HuH-7 (cell line): ENCODE measurements at regions not wholly inside any gene's neighbourhood (a gene's known extent, or its start where the extent isn't known, plus 50 kb on each side); places are given as distances from the start of the nearest gene placed in this dataset.

Experiments used
- DNase-seq: peaks from one replicate; pipeline ENCODE4 v3.0.0; 2011; ENCODE audit warnings: low spot score

GRCh38 chr5:39505791-39506190, 81.0 kb upstream of the DAB2 start:
- DNase-seq = no peak

DNA sequence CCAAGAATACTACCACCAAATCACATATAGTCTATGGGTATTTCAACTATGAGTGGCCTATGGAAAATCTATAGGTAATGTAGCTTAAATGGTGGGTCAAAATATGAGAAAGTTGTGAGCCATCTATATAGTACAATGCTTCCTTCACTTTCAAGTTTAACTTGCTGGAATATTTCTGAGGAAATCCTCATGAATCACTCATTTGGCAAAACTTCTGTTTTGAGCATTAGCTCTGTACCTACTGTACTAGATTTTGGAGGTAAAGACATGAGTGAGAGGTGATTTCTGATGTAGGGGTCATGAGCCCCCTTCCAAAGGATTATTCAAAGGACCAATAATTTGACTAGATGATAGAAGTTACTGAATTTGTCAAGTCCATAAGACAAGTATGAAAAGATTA, 80.6 kb upstream of the DAB2 start:
- no peak for DNase-seq

DNA sequence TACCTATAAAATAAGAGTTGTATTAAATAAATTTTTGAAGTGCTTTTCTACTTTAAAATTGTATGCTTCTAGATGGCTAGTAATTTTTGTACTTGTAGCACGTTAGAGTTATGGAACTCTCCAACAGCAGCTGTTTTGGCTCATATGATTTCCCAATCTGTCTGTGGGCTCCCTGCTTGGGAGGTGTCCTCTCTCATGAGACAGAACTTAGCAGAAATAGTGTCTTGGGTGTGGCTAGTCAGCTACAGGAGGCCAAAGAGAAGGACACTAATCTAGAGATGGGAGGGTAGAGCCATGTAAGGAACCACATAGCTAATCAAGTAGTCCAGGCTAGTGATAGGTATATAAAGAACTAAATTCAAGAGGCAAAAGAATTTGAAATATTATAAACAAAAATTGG, 78.4 kb upstream of the DAB2 start:
- DNase-seq = no peak

DNA sequence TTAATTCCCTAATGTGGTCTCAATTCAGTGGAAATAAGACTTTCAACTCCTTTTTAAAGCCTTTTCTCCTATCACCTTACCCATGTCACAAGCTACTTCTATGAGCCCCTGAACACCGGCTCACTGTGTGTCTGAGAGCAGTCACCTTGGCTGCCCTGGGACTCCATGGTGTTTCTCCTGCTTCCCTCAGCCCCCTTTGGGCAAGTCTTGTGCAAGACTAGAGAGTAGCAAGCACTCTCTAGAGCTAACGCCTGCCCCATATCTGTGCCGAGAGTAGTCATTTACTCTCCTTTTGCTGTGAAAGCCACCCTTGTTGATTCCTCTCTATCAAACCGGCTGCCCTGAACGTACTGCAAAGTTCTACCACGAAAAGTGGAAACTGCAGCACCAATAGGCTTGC, 77.9 kb upstream of the DAB2 start:
- DNase-seq = no peak

GRCh38 chr5:39501397-39501796, 76.6 kb upstream of the DAB2 start:
- no peak for DNase-seq

DNA sequence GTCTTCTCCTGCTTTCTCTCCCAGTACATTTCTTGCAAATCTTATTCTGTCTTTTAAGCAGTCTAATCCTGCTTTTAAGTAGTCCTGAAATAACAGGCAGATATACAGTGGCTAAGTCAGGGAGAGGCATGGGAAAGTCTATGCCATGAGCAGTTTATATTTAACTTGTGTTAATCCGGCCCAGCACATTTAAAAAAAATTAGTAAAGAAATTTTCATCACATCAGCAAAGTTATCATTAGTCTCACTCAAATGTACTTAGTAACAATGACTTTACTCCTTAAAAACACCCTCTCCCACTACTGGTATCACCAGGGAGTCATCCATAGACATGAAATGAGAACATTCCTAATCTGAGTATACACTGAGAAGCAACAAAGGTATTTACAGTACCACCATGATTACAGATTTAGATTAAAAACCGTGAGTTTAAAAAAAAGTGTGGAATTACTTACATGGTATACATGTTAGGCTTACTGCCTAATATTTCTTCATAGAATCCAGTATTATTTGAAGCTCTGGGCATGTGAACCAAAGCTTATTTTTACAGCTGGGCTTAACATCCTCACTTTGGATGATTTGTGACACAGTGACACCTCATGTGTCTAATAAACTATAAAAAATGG, 75.9 kb upstream of the DAB2 start:
- DNase-seq = no peak

GRCh38 chr5:39498278-39498952, 73.6 kb upstream of the DAB2 start:
- DNase-seq = no peak

DNA sequence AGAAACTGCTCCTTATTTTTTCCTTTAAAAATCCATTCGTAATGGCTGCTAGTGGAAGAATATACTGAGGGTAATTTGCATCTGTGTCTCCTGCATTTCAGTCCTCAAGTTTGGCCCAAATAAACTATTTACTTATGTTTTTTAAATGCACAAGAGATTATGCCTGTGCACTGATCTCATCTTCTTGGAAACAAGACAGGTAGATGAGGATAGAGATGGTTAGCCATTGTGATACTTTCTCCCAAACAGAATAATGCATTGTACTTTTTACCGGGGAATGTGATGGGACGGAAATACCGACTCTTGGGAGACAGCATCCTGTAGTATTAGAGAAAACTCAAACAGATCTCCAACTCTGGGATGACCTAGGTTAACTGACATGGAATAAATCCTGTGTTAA, 72.5 kb upstream of the DAB2 start:
- DNase-seq = no peak

GRCh38 chr5:39495227-39495626, 70.4 kb upstream of the DAB2 start:
- no peak for DNase-seq

DNA sequence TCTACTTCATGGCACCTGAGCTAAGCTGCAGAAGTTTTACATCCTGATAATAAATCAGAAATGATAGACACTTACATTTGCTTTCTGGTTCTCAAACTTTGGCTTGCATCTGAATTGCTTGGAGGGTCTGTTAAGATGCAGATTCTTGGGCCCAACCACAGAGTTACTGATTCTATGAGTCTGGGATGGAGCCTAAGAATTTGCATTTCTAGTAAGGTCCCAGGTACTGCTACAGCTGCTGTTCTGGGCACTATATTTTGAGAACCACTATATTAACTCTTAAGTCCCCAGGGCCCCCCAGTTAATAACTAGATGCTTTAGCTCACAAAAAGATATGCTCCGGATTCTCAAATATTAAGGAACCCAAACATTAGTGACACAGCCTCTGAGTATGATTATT, 69.8 kb upstream of the DAB2 start:
- no peak for DNase-seq

GRCh38 chr5:39494107-39494510, 69.3 kb upstream of the DAB2 start:
- no peak for DNase-seq

- DNase-seq = no peak
Measured at GRCh38 chr5:39491210-39491609, 66.4 kb upstream of the DAB2 start.

DNA sequence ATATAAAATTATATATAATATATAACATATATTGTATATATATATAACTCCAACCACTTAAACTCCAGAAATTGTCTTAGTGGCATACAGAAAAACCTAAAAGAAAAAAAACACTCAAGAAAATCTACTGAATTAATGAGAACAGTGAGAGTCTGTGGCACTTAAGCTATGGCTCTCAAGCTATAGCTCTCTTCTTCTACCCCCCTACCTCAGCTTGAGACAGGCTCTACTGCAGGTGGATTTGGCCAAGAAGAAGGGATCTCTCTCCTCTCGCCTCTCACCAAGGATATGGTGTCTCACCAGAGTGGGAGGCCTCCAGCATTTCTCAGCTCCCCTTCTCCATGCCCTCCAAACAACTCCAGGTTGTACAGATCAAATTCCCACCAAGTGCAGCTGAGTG, 64.5 kb upstream of the DAB2 start:
- no peak for DNase-seq

- no peak for DNase-seq
Measured at GRCh38 chr5:39486790-39487189, 62.0 kb upstream of the DAB2 start.

- no peak for DNase-seq
Measured at GRCh38 chr5:39486361-39486760, 61.6 kb upstream of the DAB2 start.

- no peak for DNase-seq
Measured at GRCh38 chr5:39485079-39485478, 60.3 kb upstream of the DAB2 start.

GRCh38 chr5:39484673-39485072, 59.9 kb upstream of the DAB2 start:
- no peak for DNase-seq

DNA sequence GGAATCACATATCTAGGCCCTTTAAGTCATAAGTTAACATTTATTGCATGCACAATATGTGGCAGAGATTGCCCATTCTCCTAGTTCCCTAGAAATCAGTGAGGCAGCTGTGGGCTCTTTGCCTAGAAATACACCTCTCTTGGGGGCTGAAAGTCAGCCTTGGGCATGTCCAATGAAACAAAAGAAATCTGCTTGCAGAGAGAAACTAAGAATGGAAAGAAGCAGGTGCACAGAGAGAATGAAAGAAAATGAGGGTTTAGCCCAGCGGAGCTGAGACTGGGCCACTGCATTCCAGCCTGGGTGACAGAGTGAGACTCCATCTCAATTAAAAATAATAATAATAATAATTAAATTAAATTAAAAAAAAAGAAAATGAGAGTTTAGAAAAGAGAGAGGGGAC, 57.3 kb upstream of the DAB2 start:
- no peak for DNase-seq

GRCh38 chr5:39479537-39479936, 54.8 kb upstream of the DAB2 start:
- DNase-seq = no peak

DNA sequence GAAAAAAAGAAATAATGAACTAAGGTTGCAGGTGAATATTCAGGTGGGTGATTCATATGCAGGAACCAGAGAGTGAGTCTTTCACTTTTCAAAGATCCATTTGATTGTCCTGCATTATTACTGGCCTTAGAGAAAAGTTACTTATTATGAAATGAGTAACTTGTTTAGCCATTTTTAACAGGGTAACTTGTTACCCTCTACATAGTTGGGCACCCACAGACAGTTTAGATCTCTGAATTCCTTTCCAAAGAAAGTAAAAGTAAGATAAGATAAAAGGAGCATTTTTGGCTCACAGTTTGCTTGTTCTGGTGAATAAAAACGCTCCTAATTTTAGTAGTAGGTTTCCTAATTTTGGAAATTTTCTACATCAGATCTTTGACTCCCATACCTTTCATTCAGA, 54.1 kb upstream of the DAB2 start:
- DNase-seq = no peak

GRCh38 chr5:39476843-39477220, 52.1 kb upstream of the DAB2 start:
- DNase-seq = no peak

DNA sequence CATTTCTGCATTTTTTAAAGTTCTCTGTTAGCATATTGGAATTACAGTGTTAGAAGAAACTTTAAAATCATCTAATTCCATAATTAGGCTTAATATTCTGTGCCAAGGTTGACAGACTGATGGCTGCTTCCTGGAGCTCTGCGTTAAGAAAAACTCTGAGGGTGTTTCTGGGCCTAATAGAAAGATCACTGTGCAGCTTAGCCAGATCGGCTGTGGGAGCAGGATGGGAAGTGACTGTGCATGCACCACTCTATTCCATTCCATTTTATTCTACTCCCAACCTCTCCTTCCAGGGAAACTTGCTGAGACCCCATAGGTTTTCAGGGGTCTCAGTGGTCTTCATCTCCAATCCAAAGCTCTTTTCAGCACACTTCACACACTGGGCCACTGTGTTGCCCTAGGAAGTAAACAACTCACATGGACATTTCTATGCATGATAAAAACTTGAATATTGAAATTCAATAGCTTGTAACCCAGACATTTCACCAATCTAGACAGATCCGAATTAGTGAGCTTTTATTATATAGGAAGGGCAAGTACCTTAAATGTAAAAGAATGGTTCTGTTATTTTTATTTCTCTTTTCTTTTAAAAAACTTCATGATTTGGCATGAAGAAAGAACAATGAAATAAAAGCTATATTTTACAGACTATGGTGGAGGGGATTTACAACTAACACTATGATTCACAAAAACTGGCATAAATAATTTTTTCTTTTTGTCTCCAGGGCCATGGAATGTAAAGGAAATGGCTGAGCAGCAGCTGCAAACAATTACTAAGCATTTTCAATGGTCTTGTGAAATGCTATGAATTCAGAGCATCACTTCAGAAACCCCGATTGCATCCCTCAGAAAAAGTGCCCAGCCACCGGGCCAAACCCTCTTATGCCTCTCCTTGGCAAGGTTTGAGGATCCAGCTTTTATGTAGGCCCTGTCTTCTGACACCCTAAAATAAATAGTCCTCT, 51.4 kb upstream of the DAB2 start:
- DNase-seq = no peak

DNA sequence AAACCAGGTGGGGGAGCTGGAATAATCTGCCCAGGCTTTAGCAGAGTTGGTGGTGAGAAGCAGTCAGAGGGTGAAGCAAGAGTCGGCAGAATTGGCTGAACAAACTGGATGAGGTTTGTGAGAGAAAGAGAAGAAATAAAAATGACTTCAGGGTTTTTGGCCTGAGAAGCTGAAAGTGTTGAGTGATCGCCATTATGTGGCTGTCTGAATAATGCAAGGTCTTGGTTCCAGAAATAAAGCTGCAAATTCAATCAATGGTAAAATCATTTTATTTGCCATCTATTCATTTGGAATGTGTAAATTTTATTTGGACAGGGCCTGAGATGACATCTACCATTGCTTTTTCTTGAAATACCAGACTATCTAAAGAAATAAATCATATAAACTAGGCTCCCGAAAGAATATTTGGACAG, 50.4 kb upstream of the DAB2 start:
- DNase-seq = no peak
